ENCODE measurements at regions not wholly inside any gene's neighbourhood (a gene's known extent, or its start where the extent isn't known, plus 50 kb on each side); places are given as distances from the start of the nearest gene placed in this dataset.

- CTCF ChIA-PET: interaction anchor here (0.9 kb wide), 1 partner anchor 11 kb away, joined by 4 read pairs; no protein-coding TSS in a partner anchor
- Histone ChIP-seq H3K4me1 (ENCODE audit: control insufficient read depth, insufficient read depth, low read length) (no peaks in the 10 kb centered on the region), H3K4me3 (no peak overlapping the region), H3K36me3 (ENCODE audit: control insufficient read depth in 2 of 2, insufficient read depth in 2 of 2, low read length in 1 of 2) (no peaks in the 10 kb centered on the region), H3K9ac (ENCODE audit: control insufficient read depth, insufficient read depth, low read length) (no peak overlapping the region), H2AFZ (ENCODE audit: control insufficient read depth, low read depth, low read length) (no peak overlapping the region), H3K79me2 (ENCODE audit: control insufficient read depth, insufficient read depth, low read length) (no peaks in the 10 kb centered on the region), H3K27me3 (replicated peaks in 1 of 2; ENCODE audit: control insufficient read depth in 2 of 2, insufficient read depth in 2 of 2, low read length in 1 of 2) (peaks cover 0 to 4% of the 10 kb centered on the region in 2 experiments; a peak in 3 of 4 replicates), H3K27ac (ENCODE audit: control insufficient read depth, insufficient read depth) (no peak overlapping the region), H3K4me2 (ENCODE audit: control insufficient read depth, insufficient read depth) (no peak overlapping the region), H3K9me3 (replicated peaks; ENCODE audit: control insufficient read depth, insufficient read depth, low read length) (no peaks in the 10 kb centered on the region), H4K20me1 (ENCODE audit: control insufficient read depth, insufficient read depth) (no peaks in the 10 kb centered on the region)
- RAD21 ChIA-PET (ENCODE audit: unreplicated experiment): no interaction called here
- DNase-seq (ENCODE audit: low read depth, low spot score) (no peak), ATAC-seq (no peak), FAIRE-seq (no peak)
- POLR2A ChIA-PET: no interaction called here
- in situ Hi-C loops (cut with MboI): no loop called here
- WGBS (ENCODE audit: insufficient coverage, insufficient replicate concordance, low lambda C conversion rate, missing lambda C conversion rate): 59% methylated on average over 12 of the region's 12 CpGs
- intact Hi-C loops (cut with micrococcal nuclease; ENCODE audit: unreplicated experiment): no loop called here
- BruUV-seq (replicated peaks): no TSS peak
- SMC1A ChIA-PET (ENCODE audit: uncharacterized antibody, unreplicated experiment): no interaction called here
- TF ChIP-seq RFX5 (IDR thresholded peaks at IDR 0.05; ENCODE audit: low read depth, low read length): no peak
- no peak for TF ChIP-seq STAT3 (IDR thresholded peaks at IDR 0.05; ENCODE audit: low read depth, low read length)
- TF ChIP-seq SREBF1 (IDR thresholded peaks at IDR 0.05; ENCODE audit: low read length): no peak
- no peak for TF ChIP-seq PBX3 (IDR thresholded peaks at IDR 0.05; ENCODE audit: insufficient replicate concordance, low read depth, low read length)
- no peak for TF ChIP-seq RBBP5 (conservative IDR thresholded peaks at IDR 0.05)
- no peak for TF ChIP-seq HDGF (IDR thresholded peaks at IDR 0.05)
- TF ChIP-seq, protein P1, sequence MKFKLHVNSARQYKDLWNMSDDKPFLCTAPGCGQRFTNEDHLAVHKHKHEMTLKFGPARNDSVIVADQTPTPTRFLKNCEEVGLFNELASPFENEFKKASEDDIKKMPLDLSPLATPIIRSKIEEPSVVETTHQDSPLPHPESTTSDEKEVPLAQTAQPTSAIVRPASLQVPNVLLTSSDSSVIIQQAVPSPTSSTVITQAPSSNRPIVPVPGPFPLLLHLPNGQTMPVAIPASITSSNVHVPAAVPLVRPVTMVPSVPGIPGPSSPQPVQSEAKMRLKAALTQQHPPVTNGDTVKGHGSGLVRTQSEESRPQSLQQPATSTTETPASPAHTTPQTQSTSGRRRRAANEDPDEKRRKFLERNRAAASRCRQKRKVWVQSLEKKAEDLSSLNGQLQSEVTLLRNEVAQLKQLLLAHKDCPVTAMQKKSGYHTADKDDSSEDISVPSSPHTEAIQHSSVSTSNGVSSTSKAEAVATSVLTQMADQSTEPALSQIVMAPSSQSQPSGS (IDR thresholded peaks at IDR 0.05; ENCODE audit: low read length): no peak
- TF ChIP-seq, protein P2, sequence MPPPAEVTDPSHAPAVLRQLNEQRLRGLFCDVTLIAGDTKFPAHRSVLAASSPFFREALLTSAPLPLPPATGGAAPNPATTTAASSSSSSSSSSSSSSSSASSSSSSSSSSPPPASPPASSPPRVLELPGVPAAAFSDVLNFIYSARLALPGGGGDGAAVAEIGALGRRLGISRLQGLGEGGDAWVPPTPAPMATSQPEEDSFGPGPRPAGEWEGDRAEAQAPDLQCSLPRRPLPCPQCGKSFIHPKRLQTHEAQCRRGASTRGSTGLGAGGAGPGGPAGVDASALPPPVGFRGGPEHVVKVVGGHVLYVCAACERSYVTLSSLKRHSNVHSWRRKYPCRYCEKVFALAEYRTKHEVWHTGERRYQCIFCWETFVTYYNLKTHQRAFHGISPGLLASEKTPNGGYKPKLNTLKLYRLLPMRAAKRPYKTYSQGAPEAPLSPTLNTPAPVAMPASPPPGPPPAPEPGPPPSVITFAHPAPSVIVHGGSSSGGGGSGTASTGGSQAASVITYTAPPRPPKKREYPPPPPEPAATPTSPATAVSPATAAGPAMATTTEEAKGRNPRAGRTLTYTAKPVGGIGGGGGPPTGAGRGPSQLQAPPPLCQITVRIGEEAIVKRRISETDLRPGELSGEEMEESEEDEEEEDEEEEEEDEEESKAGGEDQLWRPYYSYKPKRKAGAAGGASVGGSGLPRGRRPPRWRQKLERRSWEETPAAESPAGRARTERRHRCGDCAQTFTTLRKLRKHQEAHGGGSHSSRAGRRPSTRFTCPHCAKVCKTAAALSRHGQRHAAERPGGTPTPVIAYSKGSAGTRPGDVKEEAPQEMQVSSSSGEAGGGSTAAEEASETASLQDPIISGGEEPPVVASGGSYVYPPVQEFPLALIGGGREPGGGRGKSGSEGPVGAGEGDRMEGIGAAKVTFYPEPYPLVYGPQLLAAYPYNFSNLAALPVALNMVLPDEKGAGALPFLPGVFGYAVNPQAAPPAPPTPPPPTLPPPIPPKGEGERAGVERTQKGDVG (CRISPR knock-in tag; IDR thresholded peaks at IDR 0.05): no peak
- no peak for TF ChIP-seq ZNF687 (IDR thresholded peaks at IDR 0.05)
- no peak for TF ChIP-seq ZNF592 (IDR thresholded peaks at IDR 0.05)
- no peak for TF ChIP-seq STAT1 (conservative IDR thresholded peaks at IDR 0.05)
These were observed 196.6 kb downstream of the FOXL1 start for GRCh38 chr16:86774931-86775330.
